K562 (cell line): ENCODE measurements at regions not wholly inside any gene's neighbourhood (a gene's known extent, or its start where the extent isn't known, plus 50 kb on each side); places are given as distances from the start of the nearest gene placed in this dataset.

Source experiments
- ATAC-seq: fragments of 200-7000 bp; cut with Tn5 transposase; 3 replicates; pipeline ENCODE4 v1.9.1; 2020; ENCODE audit warnings: moderate library complexity
- BruUV-seq: library from RNA; stranded (reverse); fragments of 400-500 nt; replicated peaks from 2 replicates; lab custom pipeline; 2021; lab: Mats Ljungman, UMichigan
- CTCF ChIA-PET: fragments of 300-600 bp; formaldehyde crosslinking; extraction: SDS; loops from one replicate; lab custom pipeline; 2021; ENCODE audit warnings: low intra/inter-chr PET ratio; lab: Yijun Ruan, JAX
- POLR2A ChIA-PET: fragments of 300-600, 350-650 bp; sonication (Branson Sonifier 250); formaldehyde crosslinking; extraction: SDS; loops from one replicate; lab custom pipeline; 2021; ENCODE audit warnings: antibody characterized with exemption, inconsistent platforms; lab: Yijun Ruan, JAX
- DNase-seq, 4 experiments: peaks; one replicate each; pipeline versions ENCODE4 v3.0.0 to v3.0.0-alpha.2; 2011 to 2018; ENCODE audit warnings: low spot score in 3 of 4, mixed read lengths in 3 of 4; ENCODE audit errors: extremely low read depth in 1 of 4
- FAIRE-seq: peaks from 2 replicates; lab custom pipeline; 2011; peaks lifted over from hg19 to GRCh38; lab: Jason Lieb, UNC
- H2AFZ ChIP-seq: 2 replicates; pipeline ENCODE4 v1.6.0; 2011; ENCODE audit warnings: low read depth, low read length, control low read depth, inconsistent platforms
- H3K27ac ChIP-seq: fragments of 200-600 bp; 3 replicates; pipeline ENCODE4 v1.8.0; 2011; ENCODE audit warnings: low read depth, mild to moderate bottlenecking, control low read depth, inconsistent platforms, low read length, moderate library complexity, mixed read lengths; ENCODE audit errors: extremely low read depth
- H3K27me3 ChIP-seq, 2 experiments: fragments of 300-600 bp in 1 of 2; 2 replicates in 1 of 2; 3 replicates in 1 of 2; pipeline versions ENCODE4 v1.6.0 to v1.8.0; 2011; ENCODE audit warnings: inconsistent platforms in 2 of 2, low read length in 2 of 2, mild to moderate bottlenecking in 1 of 2, mixed read lengths in 1 of 2, moderate library complexity in 1 of 2; ENCODE audit not compliant: control insufficient read depth in 2 of 2, insufficient read depth in 2 of 2
- H3K36me3 ChIP-seq: fragments of 300-600 bp; 3 replicates; pipeline ENCODE4 v1.8.0; 2011; ENCODE audit warnings: mild to moderate bottlenecking, low read length, inconsistent platforms; ENCODE audit not compliant: control insufficient read depth, insufficient read depth
- H3K4me1 ChIP-seq, 2 experiments: fragments of 200-600 bp in 1 of 2; replicated peaks in 1 of 2; 2 replicates in 1 of 2; 3 replicates in 1 of 2; pipeline versions ENCODE4 v1.5.1 to v1.8.0; 2011; ENCODE audit warnings: inconsistent platforms in 2 of 2, low read length in 2 of 2, mild to moderate bottlenecking in 1 of 2, mixed read lengths in 1 of 2, moderate library complexity in 1 of 2; ENCODE audit not compliant: control insufficient read depth in 2 of 2, insufficient read depth in 2 of 2
- H3K4me2 ChIP-seq: 2 replicates; pipeline ENCODE4 v1.6.1; 2011; ENCODE audit warnings: low read length, control low read depth, inconsistent platforms, mixed read lengths; ENCODE audit not compliant: insufficient read depth
- H3K4me3 ChIP-seq: fragments of 200-600 bp; sonication (generic), shearing (Covaris generic); 2 replicates; pipeline ENCODE4 v1.5.1; 2016; ENCODE audit warnings: control low read depth, inconsistent platforms
- H3K79me2 ChIP-seq: fragments of 200-600 bp; 3 replicates; pipeline ENCODE4 v1.8.0; 2011; ENCODE audit warnings: low read length, inconsistent platforms; ENCODE audit not compliant: control insufficient read depth, insufficient read depth
- H3K9ac ChIP-seq, 2 experiments: 2 replicates each; pipeline versions ENCODE4 v1.6.0 to v1.6.1; 2011; ENCODE audit warnings: low read depth in 2 of 2, low read length in 2 of 2, control low read depth in 1 of 2, inconsistent platforms in 1 of 2, mild to moderate bottlenecking in 1 of 2, mixed read lengths in 1 of 2; ENCODE audit not compliant: insufficient read depth in 1 of 2
- H3K9me1 ChIP-seq: one replicate; pipeline ENCODE4 v1.6.0; 2011; ENCODE audit warnings: inconsistent platforms, mild to moderate bottlenecking, low read length, moderate library complexity; ENCODE audit not compliant: control insufficient read depth, insufficient read depth
- H3K9me3 ChIP-seq: replicated peaks from 2 replicates; pipeline ENCODE4 v1.5.1; 2011; ENCODE audit warnings: low read depth, low read length, inconsistent platforms; ENCODE audit not compliant: control insufficient read depth, insufficient read depth
- H4K20me1 ChIP-seq: replicated peaks from 2 replicates; pipeline ENCODE4 v1.6.1; 2011; ENCODE audit warnings: low read length, inconsistent platforms, mixed read lengths; ENCODE audit not compliant: control insufficient read depth, insufficient read depth
- BDP1 ChIP-seq: IDR thresholded peaks from 3 replicates; pipeline ENCODE4 v1.6.1; 2011; ENCODE audit not compliant: insufficient read length, insufficient read depth
- CBX2 ChIP-seq: fragments of 200-600 bp; sonication (generic); IDR thresholded peaks from one replicate; pipeline ENCODE4 v1.6.1; 2012; ENCODE audit warnings: mild to moderate bottlenecking, low read length, inconsistent platforms; ENCODE audit not compliant: insufficient read depth, poor library complexity, severe bottlenecking
- CHD1 ChIP-seq: fragments of 200-600 bp; sonication (generic); IDR thresholded peaks from one replicate; pipeline ENCODE4 v1.6.1; 2012; ENCODE audit warnings: mild to moderate bottlenecking, moderate library complexity, low read length, inconsistent platforms
- NEUROD1 ChIP-seq: fragments of 150-350 bp; IDR thresholded peaks from 2 replicates; pipeline ENCODE4 v1.6.1; 2014; ENCODE audit warnings: borderline replicate concordance, low read length, low read depth; ENCODE audit not compliant: partially characterized antibody
- NFXL1 ChIP-seq: fragments of 450-650 bp; formaldehyde crosslinking; IDR thresholded peaks from 2 replicates; pipeline ENCODE4 v1.4.0; 2021; ENCODE audit warnings: mild to moderate bottlenecking
- NR2C2 ChIP-seq, 2 experiments: fragments of 200-800 bp in 1 of 2; sonication (Bioruptor generic) in 1 of 2; sonication (generic) in 1 of 2; formaldehyde crosslinking in 1 of 2; IDR thresholded peaks; 2 replicates each; pipeline versions ENCODE4 v1.6.1 to v1.8.0; 2016 to 2022; ENCODE audit warnings: mild to moderate bottlenecking in 1 of 2, missing compliant biosample characterization in 1 of 2, missing genetic modification characterization in 1 of 2, missing genetic modification reagents in 1 of 2
- RBM22 ChIP-seq: fragments of 200-400 bp; formaldehyde crosslinking; IDR thresholded peaks from 2 replicates; pipeline ENCODE4 v1.6.1; 2018; ENCODE audit warnings: low read length, low read depth; ENCODE audit not compliant: poor library complexity, severe bottlenecking
- SAFB ChIP-seq: fragments of 200-400 bp; formaldehyde crosslinking; IDR thresholded peaks from 2 replicates; pipeline ENCODE4 v1.6.1; 2017; ENCODE audit warnings: low read depth, low read length, borderline replicate concordance
- SAFB2 ChIP-seq: fragments of 200-400 bp; formaldehyde crosslinking; IDR thresholded peaks from 2 replicates; pipeline ENCODE4 v1.6.1; 2018; ENCODE audit warnings: borderline replicate concordance, low read length, low read depth, moderate library complexity; ENCODE audit not compliant: severe bottlenecking
- ZNF12 ChIP-seq: sonication (generic); formaldehyde crosslinking; IDR thresholded peaks from 2 replicates; pipeline ENCODE4 v1.4.0; 2020; ENCODE audit warnings: mild to moderate bottlenecking, missing genetic modification reagents
- ZNF175 ChIP-seq: fragments of 200-800 bp; sonication (Bioruptor generic); IDR thresholded peaks from 2 replicates; pipeline ENCODE4 v1.6.1; 2016; ENCODE audit warnings: low read depth, mild to moderate bottlenecking, missing genetic modification characterization, missing compliant biosample characterization
- ZNF311 ChIP-seq: fragments of 250-450 bp; sonication (Bioruptor Pico); IDR thresholded peaks from 2 replicates; pipeline ENCODE4 v1.4.0; 2020; ENCODE audit warnings: mild to moderate bottlenecking, moderate library complexity
- ZNF717 ChIP-seq: fragments of 250-450 bp; sonication (Bioruptor Pico); IDR thresholded peaks from 2 replicates; pipeline ENCODE4 v1.5.0; 2021
- WGBS: fragments of 100-300 bp; shearing (Covaris generic); methylation state at CpG from one replicate; pipeline ENCODE4 v1.1.6; 2016; ENCODE audit warnings: low coverage, mixed read lengths; ENCODE audit not compliant: insufficient coverage; ENCODE audit errors: missing lambda C conversion rate; 5-methylcytosine and 5-hydroxymethylcytosine counted together
- in situ Hi-C: fragments of 300-500 bp; cut with MboI; formaldehyde crosslinking; loops from 4 replicates; pipeline ENCODE4 v1.15.0; 2018; ENCODE audit warnings: inconsistent platforms, mixed read lengths
- intact Hi-C: fragments of 100-400 bp; cut with micrococcal nuclease; formaldehyde crosslinking; loops from 2 replicates; pipeline ENCODE4 v1.14.2; 2022
- TF ChIP-seq, protein P1 (sequence below): fragments of 250-450 bp; sonication (Bioruptor Pico); IDR thresholded peaks from 2 replicates; pipeline ENCODE4 v1.8.0; 2022; ENCODE audit warnings: inconsistent platforms, mild to moderate bottlenecking, moderate library complexity, borderline replicate concordance
- TF ChIP-seq, protein P2 (sequence below): sonication (generic); formaldehyde crosslinking; IDR thresholded peaks from 2 replicates; pipeline ENCODE4 v1.9.0; 2022; ENCODE audit warnings: mild to moderate bottlenecking, missing genetic modification reagents
- TF ChIP-seq, protein P3 (sequence below): fragments of 150-350 bp; conservative IDR thresholded peaks from 2 replicates; pipeline ENCODE4 v1.6.1; 2014; ENCODE audit warnings: low read length
- TF ChIP-seq, protein P4 (sequence below): fragments of 200-800 bp; sonication (Bioruptor generic); IDR thresholded peaks from 2 replicates; pipeline ENCODE4 v1.6.1; 2017; ENCODE audit warnings: missing genetic modification characterization, missing compliant biosample characterization

DNA sequence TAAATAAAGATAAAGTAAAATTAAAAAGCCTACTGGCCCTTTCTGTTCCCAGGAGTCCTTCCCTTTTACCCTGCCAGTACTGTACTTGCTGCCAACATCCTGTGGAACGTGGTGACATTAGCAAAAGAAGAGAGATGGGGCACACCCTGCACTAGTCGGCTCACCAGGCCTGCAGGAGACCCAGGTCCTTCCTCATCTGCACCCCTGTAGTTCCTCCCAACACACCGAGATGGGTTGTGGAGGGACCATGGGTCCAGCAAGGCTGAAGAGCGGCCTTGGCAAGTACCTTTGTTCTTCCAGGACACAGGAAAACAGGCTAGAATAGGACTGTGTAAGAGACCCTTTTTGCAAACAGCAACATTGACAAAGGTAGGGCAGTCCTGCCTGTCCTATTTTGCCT is 98.7 kb upstream of the TMPRSS2 start:
- H3K27me3 ChIP-seq = peaks cover 19 to 54% of the 10 kb centered on the region in 2 experiments
- H3K79me2 ChIP-seq = no peaks in the 10 kb centered on the region
- CTCF ChIA-PET = no interaction called here
- 4% methylated on average over 4 of the region's 4 CpGs for WGBS
- H3K4me3 ChIP-seq = no peak overlapping the region
- DNase-seq (no peak), FAIRE-seq (no peak), ATAC-seq (no peak)
- no peaks in the 10 kb centered on the region for H3K9me3 ChIP-seq
- POLR2A ChIA-PET = no interaction called here
- no peak overlapping the region for H3K9ac ChIP-seq
- H3K9me1 ChIP-seq = no peaks in the 10 kb centered on the region
- H3K36me3 ChIP-seq = no peaks in the 10 kb centered on the region
- intact Hi-C loops (no loop called here), in situ Hi-C loops (no loop called here)
- no peak overlapping the region for H3K4me2 ChIP-seq
- H3K27ac ChIP-seq = no peak overlapping the region
- H2AFZ ChIP-seq = no peak overlapping the region
- peaks cover 0 to 4% of the 10 kb centered on the region in 2 experiments; a peak in 1 of 5 replicates for H3K4me1 ChIP-seq
- no peaks in the 10 kb centered on the region; the same call in none of the 2 replicates for H4K20me1 ChIP-seq
- BruUV-seq = no TSS peak
- TF ChIP-seq, protein P1, sequence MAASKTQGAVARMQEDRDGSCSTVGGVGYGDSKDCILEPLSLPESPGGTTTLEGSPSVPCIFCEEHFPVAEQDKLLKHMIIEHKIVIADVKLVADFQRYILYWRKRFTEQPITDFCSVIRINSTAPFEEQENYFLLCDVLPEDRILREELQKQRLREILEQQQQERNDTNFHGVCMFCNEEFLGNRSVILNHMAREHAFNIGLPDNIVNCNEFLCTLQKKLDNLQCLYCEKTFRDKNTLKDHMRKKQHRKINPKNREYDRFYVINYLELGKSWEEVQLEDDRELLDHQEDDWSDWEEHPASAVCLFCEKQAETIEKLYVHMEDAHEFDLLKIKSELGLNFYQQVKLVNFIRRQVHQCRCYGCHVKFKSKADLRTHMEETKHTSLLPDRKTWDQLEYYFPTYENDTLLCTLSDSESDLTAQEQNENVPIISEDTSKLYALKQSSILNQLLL = no peak
- TF ChIP-seq BDP1 (no peak), ZNF717 (CRISPR knock-in tag) (no peak), SAFB (no peak), NFXL1 (no peak), NEUROD1 (no peak), NR2C2 (CRISPR knock-in tag; IDR thresholded peaks at IDR 0.05) (no peak), NR2C2 (tag; IDR thresholded peaks at IDR 0.05) (no peak), ZNF12 (CRISPR knock-in tag) (no peak), CBX2 (no peak), SAFB2 (no peak), RBM22 (no peak), ZNF175 (CRISPR knock-in tag) (no peak), CHD1 (no peak), ZNF311 (CRISPR knock-in tag) (no peak)
- TF ChIP-seq, protein P2, sequence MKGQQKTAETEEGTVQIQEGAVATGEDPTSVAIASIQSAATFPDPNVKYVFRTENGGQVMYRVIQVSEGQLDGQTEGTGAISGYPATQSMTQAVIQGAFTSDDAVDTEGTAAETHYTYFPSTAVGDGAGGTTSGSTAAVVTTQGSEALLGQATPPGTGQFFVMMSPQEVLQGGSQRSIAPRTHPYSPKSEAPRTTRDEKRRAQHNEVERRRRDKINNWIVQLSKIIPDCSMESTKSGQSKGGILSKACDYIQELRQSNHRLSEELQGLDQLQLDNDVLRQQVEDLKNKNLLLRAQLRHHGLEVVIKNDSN (CRISPR knock-in tag) = no peak
- TF ChIP-seq, protein P3, sequence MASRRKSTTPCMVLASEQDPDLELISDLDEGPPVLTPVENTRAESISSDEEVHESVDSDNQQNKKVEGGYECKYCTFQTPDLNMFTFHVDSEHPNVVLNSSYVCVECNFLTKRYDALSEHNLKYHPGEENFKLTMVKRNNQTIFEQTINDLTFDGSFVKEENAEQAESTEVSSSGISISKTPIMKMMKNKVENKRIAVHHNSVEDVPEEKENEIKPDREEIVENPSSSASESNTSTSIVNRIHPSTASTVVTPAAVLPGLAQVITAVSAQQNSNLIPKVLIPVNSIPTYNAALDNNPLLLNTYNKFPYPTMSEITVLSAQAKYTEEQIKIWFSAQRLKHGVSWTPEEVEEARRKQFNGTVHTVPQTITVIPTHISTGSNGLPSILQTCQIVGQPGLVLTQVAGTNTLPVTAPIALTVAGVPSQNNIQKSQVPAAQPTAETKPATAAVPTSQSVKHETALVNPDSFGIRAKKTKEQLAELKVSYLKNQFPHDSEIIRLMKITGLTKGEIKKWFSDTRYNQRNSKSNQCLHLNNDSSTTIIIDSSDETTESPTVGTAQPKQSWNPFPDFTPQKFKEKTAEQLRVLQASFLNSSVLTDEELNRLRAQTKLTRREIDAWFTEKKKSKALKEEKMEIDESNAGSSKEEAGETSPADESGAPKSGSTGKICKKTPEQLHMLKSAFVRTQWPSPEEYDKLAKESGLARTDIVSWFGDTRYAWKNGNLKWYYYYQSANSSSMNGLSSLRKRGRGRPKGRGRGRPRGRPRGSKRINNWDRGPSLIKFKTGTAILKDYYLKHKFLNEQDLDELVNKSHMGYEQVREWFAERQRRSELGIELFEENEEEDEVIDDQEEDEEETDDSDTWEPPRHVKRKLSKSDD = no peak
- TF ChIP-seq, protein P4, sequence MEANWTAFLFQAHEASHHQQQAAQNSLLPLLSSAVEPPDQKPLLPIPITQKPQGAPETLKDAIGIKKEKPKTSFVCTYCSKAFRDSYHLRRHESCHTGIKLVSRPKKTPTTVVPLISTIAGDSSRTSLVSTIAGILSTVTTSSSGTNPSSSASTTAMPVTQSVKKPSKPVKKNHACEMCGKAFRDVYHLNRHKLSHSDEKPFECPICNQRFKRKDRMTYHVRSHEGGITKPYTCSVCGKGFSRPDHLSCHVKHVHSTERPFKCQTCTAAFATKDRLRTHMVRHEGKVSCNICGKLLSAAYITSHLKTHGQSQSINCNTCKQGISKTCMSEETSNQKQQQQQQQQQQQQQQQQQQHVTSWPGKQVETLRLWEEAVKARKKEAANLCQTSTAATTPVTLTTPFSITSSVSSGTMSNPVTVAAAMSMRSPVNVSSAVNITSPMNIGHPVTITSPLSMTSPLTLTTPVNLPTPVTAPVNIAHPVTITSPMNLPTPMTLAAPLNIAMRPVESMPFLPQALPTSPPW (CRISPR knock-in tag) = no peak
